NOMO-1 treated with DMSO at 0.1 percent for 48 hours (cell line): ENCODE measurements at regions not wholly inside any gene's neighbourhood (a gene's known extent, or its start where the extent isn't known, plus 50 kb on each side); places are given as distances from the start of the nearest gene placed in this dataset.

Source experiments
- DNase-seq: peaks from one replicate; lab custom pipeline; 2025; ENCODE audit not compliant: unreplicated experiment; lab: John Stamatoyannopoulos, UW

- DNase-seq: no peak
These were observed 465.9 kb downstream of the PLA2G4A start for GRCh38 chr1:187294421-187295201.

- DNase-seq: no peak
These were observed 471.3 kb downstream of the PLA2G4A start for GRCh38 chr1:187300081-187300480.

- no peak for DNase-seq
These were observed 478.1 kb downstream of the PLA2G4A start for GRCh38 chr1:187306710-187307415.

GRCh38 chr1:187310038-187310631 is 481.4 kb downstream of the PLA2G4A start:
- DNase-seq: no peak

GRCh38 chr1:187313115-187313514 is 484.4 kb downstream of the PLA2G4A start:
- DNase-seq: no peak

GRCh38 chr1:187326557-187326956 is 497.8 kb downstream of the PLA2G4A start:
- no peak for DNase-seq

- no peak for DNase-seq
These were observed 507.9 kb downstream of the PLA2G4A start for GRCh38 chr1:187336441-187337168.

- DNase-seq: no peak
These were observed 510.1 kb downstream of the PLA2G4A start for GRCh38 chr1:187338762-187339412.

GRCh38 chr1:187342495-187342894 is 513.7 kb downstream of the PLA2G4A start:
- DNase-seq: no peak

- DNase-seq: no peak
These were observed 545.3 kb downstream of the PLA2G4A start for GRCh38 chr1:187374082-187374481.

- no peak for DNase-seq
These were observed 546.0 kb downstream of the PLA2G4A start for GRCh38 chr1:187374742-187375141.

GRCh38 chr1:187383366-187383765 is 554.6 kb downstream of the PLA2G4A start:
- no peak for DNase-seq

- no peak for DNase-seq
These were observed 555.8 kb downstream of the PLA2G4A start for GRCh38 chr1:187384504-187384903.

- no peak for DNase-seq
These were observed 561.6 kb downstream of the PLA2G4A start for GRCh38 chr1:187390215-187390818.

- DNase-seq: no peak
These were observed 567.5 kb downstream of the PLA2G4A start for GRCh38 chr1:187396226-187396625.

- DNase-seq: no peak
These were observed 568.4 kb downstream of the PLA2G4A start for GRCh38 chr1:187396929-187397796.

- no peak for DNase-seq
These were observed 579.7 kb downstream of the PLA2G4A start for GRCh38 chr1:187408212-187409004.

- no peak for DNase-seq
These were observed 580.6 kb downstream of the PLA2G4A start for GRCh38 chr1:187409341-187409740.

GRCh38 chr1:187411118-187411517 is 582.4 kb downstream of the PLA2G4A start:
- DNase-seq: no peak
